Activated CD8-positive, alpha-beta memory T cell treated with anti-CD3 and anti-CD28 coated beads, Interleukin-2, amount 50 U/mL, for 24 hours (primary cell): ENCODE measurements at regions not wholly inside any gene's neighbourhood (a gene's known extent, or its start where the extent isn't known, plus 50 kb on each side); places are given as distances from the start of the nearest gene placed in this dataset.

Source experiments
- DNase-seq: peaks from one replicate; pipeline ENCODE4 v3.0.0-alpha.2; 2020; ENCODE audit errors: extremely low read depth

DNA sequence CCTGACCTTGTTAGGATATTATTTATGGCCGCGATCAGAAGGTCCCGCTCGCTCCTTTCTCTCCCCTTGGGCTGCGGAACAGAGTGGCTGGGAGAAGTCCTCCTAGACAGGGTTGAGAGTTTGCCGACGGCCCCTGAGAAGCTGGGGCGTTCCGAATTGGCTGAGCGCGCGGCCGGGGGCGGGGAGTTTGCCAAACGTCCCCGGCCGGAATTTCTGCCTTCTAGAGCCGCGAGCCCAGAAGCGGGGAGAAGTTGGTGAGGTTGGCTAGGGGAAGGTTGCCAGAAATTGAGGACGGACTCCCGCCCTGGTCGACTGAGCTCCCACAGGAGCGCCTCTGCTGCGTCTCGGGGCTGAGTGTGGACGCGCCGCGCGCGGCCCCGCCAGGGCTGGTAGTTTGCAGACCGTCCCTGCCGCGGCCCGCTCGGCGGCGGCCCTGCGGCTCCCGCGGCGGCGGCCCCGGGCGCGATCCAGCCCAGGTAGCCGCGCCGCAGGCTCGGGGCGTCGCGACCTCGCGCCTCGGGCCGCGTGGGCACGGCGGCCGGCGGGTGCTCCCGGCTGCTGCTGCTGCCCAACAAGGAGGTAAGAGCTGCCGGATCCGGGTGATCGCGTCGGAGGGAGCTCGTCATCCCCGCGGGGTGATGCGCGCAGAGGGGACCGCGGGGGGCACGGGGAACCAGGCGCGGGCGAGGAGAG is 134.0 kb upstream of the MGAT5 start:
- DNase-seq, result peak; percentile 56

DNA sequence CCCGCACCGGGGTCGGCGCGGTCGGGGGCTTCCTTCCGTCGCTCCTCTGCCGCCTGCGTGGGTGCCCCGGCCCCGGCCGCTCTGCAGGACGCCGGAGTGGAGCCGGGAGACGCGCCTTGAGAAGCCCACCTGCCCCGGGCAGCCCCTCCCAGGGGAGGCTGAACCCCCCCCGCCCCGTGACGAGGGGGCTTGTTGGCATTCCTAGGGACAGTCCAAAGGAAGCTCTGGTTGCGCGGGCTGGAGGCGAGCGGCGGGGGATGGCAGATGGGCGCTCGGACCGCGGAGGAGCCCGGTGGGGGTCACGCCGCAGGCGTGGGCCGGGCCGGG is 133.5 kb upstream of the MGAT5 start:
- no peak for DNase-seq

DNA sequence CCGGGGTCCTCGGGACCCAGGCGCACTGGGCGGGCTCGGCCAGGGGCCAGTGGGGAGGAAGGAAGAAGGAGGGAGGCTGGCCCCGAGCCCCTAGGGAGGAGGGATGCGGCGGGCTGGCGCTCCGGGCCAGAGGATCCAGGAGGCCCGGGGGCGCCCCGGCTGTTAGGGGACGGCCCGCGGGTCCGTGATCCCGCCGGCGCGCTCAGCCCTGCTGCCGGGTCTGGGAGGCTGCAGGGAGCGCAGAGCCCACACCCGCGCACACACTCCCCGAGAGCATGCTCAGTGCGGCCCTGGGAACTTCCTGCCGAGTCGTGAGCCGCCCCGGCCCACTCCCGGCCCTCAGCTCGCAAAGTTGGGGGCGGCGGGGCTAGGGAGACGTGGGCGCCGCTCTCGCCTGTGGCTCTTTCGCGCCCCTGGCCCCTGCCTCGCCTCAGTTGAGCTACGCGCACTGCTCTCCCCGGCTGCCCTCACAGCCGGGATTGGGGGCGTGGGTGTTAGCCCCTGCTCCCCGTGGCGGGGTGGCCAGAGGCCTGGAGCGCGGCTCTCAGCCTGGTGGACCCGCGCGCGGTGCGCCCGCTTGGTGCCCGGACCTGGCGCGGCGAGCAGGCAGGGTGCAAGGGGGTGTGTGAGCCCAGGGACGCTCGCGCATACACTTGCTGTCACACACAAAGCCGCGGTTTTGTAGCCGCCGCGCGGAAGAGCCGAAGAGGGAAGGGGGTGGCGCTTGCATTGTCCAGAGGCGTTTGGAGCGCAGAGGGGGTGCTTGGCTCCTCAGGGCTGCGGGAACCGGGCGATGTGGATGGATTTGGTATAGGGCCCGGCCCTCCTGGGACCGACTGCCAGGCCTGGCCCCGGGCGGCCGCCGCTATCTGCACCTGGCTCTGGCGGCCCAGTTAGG is 132.9 kb upstream of the MGAT5 start:
- DNase-seq, result no peak

DNA sequence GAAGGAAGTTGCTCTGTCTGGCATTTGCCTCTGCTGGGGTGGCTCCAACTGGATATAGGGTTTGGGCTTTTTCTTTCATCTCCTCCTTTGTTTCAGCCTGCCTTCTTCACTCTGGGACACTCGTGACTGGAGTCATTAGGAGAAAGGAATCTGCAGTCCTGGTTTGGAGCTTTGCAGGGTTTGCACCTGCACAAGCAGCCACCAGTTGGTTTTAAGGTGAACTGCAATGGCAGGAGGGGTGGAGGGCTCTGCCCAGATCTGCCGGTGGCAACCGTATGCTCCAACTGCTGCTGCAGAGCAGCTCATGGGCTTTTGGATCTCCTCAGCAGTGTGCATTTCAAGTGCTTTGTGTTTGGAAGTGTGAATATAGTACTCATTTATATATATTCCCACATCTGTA is 131.3 kb upstream of the MGAT5 start:
- no peak for DNase-seq

DNA sequence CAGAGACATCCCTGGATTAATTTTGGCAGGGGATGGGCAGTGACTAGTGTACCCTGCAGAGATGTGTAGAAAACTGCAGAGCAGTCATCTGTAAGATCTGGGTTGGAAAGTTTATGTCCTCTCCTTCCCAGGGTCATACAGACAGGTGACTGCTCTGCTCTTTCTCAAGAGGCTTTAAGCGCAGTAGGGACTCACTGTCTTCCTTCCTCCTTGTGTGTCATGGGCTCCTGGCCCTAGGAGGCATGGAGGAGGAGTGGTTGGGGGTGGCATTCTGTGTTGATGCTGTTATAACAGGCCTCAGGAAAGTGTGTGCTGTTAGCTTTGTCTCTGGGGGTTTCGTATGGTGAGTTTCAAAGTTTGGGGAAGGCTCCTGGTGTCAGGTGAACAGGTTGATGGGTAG is 130.5 kb upstream of the MGAT5 start:
- no peak for DNase-seq

DNA sequence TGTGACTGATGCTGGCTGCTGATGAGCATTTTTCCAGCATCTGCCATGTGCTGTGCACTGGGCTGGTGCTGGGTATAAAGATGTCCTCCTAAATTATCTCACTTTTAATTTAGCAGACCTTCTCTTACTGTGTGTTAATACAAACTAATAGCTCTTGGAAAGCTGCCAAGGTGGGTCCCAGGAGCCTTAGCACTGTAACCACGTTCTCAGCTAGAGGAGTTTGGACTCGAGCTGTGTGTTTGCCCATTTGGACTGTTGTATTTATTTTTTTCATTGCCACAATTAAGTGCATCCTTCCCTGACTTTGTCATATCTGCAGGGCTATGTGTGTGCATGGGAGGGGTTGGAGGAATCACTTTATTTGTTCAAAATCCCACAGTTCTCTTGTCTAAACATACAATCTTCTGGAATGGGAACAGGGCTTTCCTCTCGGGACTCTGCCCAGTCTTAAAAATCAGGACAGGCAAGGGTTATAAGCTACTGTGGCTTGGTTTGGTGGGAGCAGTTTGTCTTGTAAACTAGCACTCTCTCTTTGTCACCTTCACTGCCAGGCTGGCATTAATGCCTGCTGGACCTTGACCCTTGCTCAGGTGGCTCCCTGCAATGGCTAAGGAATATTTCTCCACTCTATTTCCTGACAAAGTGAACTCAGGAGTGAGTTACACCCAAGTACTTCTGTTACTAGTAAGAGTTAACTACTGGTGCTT is 129.7 kb upstream of the MGAT5 start:
- no peak for DNase-seq

DNA sequence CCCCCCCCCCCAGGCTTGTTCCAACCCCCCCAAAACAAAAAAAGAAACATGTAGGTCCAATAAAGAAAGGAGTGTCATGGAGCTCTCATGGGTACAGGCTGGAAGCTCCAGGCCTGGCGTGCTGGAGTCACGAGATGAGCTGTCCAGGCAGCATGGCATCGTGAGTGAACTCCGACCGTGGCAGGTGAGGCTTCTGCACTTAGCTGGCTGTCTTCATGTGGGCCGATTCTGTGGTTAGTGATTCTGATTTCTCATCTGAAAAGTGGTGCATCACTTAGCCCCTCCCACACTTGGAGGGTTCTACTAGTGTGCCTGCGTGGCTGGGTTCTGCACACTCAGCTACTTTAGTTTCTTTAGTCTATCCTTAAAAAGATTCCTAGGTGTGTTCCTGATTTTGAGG is 126.4 kb upstream of the MGAT5 start:
- no peak for DNase-seq

DNA sequence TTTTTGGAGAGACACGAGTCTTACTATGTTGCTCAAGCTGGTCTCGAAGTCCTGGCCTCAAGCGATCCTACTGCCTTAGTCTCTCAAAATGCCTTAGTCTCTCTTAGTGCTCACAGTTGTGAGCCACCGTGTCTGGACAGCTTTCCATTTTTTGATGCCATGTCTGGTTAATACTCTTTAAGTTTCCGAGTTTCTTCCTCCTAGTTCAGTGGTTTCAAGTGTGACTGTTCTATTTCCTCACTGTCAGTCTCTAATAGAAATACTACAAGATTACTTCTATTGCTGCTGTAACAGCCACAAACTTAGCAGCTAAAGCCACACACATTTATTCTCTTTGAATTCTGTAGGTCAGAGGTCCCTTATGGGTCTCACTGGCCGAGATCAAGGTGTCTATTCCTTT is 125.1 kb upstream of the MGAT5 start:
- DNase-seq, result no peak

DNA sequence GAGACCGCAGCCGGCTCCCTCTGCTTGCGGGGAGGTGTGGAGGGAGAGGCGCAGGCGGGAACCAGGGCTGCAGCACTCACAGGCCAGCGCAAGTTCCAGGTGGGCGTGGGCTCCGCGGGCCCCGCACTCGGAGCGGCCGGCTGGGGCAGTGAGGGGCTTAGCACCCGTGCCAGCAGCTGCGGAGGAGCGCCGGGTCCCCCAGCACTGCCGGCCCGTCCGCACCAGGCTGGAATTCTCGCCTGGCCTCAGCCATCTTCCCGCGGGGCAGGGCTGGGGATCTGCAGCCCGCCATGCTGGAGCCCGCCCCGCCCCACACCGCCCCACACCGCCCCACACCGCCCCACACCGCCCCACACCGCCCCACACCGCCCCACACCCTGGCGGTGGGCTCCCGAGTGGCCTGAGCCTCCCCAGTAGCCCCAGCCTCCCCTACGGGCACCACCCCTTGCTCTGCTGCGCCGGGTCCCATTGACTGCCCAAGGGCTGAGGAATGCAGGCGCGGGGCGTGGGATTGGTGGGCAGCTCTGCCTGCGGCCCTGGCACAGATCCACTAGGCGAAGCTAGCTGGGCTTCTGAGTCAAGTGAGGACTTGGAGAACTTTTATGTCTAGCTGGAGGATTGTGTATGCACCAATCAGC is 123.9 kb upstream of the MGAT5 start:
- DNase-seq, result no peak

DNA sequence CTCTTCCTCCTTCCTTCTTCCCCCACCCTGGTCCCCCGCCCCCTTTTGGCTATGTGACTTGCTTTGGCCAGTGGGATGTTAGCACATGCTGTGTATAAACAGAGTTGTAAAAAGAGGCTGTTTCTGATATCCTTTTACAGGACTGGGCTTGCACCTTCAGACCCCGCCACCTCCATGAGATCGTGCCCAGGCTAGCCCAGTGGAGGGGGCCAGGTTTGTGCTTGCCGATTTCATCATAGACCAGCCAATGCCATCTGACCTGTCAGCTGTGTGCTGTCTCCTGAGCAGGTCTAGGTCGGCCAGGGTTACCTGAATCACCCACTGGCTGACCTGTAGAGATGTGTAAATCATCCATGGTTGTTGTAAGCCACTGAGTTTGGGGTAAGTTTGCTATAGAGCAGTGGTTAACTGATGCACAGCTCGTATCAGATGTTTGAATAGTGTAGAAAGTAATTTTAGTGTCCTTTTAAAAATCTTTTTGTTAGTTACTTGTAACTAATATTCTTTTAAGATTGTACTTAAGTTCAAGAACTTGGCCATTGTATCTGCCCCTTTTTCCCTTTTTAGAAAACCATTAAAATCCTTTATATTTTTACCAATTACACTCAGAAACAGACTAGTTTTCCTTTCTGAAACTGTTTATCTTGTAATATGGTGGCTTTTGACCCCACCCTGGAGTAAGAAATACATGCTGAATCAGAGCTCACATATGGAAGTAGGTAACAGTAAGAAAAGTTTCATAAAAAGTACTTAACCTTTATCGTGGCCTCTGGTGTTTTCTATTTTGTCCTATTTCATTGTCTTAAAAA is 122.0 kb upstream of the MGAT5 start:
- no peak for DNase-seq

DNA sequence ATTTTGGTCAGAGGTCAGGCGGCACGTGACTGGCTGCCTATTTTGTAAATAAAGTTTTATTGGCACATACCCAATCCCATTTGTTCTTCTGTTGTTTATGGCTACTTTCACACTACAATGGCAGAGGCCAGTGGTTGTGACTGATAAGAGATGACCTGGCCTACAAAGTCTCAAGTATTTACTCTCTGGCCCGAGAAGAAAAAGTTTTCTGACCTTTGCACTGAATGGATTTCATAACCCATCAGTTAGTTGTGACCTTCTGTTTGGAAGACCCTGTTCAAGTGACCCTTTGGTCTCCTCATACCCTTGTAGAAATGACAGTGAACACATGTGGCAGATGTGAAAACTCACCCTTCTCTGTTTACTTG is 121.4 kb upstream of the MGAT5 start:
- no peak for DNase-seq

DNA sequence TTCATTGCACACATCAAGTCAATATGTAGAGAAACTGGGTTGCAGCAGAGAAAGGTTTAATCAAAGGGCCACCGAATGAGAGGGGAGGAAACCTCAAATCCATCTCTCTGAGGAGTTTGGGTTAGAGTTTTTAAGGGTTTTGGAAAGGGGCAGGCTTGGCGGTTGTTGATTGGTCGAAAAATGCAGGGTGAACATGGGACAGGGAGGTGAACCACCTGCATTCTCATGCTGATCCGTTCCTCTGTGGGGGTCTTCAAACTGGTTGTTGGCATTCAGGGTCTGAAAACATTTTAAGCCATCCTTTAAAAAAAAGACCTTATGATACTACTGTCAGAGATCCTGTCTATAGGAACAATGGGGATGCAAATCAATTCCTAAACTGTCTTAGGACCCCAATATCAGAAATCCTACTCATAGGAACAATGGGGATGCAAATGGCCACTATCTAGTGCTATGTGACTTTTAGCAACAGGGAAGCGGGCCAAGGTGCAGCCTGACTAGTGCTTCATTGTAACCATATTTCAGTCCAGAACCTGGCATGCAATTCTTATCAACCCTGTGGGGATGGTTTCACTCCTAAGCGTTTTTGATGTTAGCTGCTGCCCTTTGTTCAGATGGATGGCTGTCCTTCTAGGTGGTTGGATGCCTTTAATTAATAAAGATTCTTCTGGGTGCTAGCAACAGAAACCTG is 120.1 kb upstream of the MGAT5 start:
- DNase-seq, result no peak

DNA sequence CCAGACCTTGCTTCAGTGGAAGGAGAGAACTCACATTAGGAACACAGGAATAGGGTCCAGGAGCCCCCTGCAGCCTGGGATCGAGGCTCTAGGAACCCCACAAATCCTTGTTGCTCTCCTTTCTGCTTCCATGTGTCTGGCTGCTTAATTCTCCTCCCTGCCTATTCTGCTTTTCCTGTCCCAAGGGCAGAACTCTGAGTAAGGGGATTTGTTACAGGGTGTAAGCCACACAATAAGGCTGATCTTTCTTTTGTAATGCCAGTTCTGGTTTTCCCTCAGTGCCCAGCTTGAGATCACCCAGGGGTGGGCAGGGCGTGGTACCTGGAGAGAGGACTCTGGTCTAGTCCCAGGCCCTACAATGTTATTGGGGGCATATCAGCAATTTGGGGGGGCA is 119.6 kb upstream of the MGAT5 start:
- DNase-seq, result no peak

DNA sequence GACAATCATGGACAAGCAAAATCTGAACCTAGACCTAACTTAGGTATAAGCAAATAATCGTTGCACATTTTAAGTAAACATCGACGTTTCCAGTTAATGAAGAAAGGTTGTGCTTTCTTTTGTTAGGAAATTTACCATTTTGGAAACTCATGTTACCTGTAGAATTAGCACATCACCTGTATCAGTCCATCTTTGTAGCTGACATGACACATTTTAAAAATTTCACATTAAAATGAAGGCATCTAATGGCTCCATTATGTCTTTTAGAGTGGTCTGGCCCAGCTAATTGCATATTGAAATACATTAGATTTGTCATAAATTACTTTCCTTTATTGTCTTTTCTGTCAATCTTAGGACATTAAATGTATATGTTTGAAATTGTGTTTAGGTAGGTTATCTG is 119.0 kb upstream of the MGAT5 start:
- no peak for DNase-seq

DNA sequence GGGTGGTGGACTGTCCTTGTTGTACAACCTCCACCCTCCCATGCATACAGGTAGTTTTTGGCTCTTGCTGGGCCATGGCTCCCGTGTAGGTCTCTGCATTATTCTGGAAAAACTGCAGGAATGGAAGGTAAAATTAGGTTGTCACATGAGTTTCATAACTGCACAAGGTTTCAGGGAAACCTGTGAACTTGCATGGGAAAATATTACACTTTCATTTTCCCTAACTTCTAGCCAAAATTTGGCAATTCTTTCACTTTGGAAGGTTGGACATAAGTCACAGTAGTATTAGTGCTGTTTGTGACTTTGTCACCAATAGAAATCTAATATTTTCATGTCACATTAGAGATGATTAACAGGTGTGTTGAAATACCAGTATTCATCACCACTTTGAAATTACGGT is 118.1 kb upstream of the MGAT5 start:
- DNase-seq, result no peak

DNA sequence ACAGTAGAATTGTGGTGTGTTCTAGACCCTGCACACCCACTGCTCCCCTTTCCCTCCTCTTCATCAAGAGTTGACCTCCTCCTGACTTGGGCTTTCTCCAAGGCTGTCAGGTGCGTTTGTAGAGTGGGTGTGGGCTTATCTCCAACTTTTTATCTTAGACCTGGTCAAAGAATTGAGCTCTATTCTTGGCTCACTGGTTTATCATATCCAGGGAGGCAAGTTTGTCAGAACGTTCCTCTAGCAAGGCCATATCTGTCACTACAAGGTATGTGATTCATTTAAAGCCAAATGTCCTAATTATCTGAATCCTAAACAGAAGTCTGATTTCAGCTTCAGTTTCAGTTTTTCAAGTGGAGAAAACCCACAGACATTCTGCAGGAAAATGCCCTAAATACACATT is 117.1 kb upstream of the MGAT5 start:
- no peak for DNase-seq

DNA sequence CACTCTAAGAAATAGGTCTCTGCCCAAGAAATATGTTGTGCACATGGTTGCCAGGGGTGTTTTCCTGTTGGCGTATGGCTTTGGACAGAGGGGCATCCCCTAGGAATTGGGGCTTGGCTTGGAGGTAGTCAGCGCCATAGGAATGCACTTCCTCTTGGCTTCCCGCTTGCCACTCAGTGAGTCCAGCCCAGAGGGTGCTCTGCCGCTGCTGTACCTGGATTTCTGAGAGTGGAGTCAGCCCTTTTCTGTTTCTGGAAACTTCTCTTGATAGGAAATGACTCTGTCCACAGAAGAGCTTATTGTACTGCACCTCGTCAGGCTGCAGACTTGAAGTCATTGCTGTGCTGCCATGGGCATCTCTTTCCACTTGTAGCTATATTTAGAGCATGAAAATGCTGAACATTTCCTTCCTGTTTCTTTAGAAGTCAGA is 116.7 kb upstream of the MGAT5 start:
- no peak for DNase-seq

DNA sequence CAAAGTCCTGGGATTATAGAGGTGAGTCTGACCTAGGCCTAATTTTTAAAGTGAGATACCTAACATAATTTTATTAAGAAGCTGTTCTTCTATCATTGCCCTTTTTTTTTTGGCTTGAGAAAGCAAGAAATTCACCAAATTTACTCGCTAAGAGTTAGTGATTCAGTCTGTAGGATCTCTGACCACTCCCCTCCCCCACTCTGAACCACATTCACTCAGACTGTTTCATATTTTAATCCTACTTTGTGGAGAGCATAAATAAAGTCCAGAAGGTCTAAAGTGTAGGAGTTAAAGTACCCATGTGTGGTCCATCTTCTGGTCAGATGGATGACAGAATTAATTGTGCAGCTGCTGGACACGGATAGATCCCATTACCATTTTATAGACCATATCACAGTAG is 115.8 kb upstream of the MGAT5 start:
- DNase-seq, result no peak

DNA sequence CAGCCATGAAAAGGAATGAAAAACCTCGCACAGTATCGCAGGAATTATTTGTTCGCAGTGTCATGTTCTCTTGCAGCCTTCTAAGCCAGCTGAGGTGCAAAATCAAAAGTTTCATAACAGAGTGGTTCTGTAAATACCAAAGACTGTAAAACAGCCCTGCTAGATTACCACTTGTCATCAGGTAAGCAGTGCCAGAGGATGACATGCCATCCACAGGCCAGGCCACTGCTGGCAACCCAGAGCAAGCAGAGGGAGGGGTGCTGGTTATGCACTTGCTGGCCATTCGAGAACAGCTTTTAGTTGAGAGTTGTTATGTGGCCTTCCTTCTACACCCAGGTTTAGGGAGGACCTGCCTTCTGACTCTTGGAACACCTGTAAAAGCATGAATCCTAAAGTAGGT is 114.3 kb upstream of the MGAT5 start:
- DNase-seq, result no peak

DNA sequence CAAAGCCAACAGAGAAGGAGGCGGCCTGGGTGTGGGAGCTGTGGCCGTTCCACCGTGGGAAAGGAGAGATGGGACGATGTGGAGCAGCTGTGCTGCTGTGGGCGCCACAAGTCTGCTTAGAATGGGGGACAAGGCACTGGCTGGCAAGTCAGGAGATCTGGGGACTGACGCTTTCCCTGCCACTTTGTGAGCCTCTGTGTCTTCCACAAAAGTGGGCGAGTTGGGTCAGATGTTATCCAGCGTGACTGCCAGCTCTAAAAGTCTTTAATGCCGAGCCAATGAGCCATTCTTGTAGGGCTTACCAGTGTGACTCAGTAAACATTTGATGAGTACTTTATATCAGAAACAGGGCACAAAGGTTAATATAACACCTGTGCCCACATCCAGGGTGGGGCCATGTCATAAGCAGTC is 113.6 kb upstream of the MGAT5 start:
- no peak for DNase-seq
